Left lung (tissue), 4 donors: ENCODE measurements at regions not wholly inside any gene's neighbourhood (a gene's known extent, or its start where the extent isn't known, plus 50 kb on each side); places are given as distances from the start of the nearest gene placed in this dataset.

Experiments
- ATAC-seq: fragments of 200-7000 bp; cut with Tn5 transposase; one replicate; pipeline ENCODE4 v1.9.1; 2020; ENCODE audit warnings: moderate library complexity
- DNase-seq, 4 donors: peaks; one replicate each; pipeline ENCODE4 v3.0.0-alpha.2; 2013 to 2020
- H3K27ac ChIP-seq, 2 donors: fragments of 200-600 bp; sonication (generic) in 1 of 2; one replicate each; pipeline versions ENCODE4 v1.5.0 to v1.8.0; 2020 to 2021
- H3K27me3 ChIP-seq, 2 donors: fragments of 200-600 bp; sonication (generic) in 1 of 2; one replicate each; pipeline versions ENCODE4 v1.5.0 to v1.8.0; 2020 to 2021
- H3K36me3 ChIP-seq, 2 donors: fragments of 200-600 bp; sonication (generic) in 1 of 2; one replicate each; pipeline versions ENCODE4 v1.5.0 to v1.8.0; 2020 to 2021
- H3K4me1 ChIP-seq, 2 donors: fragments of 200-600 bp; one replicate each; pipeline ENCODE4 v1.8.0; 2021
- H3K4me3 ChIP-seq, 2 donors: fragments of 200-600 bp; sonication (generic) in 1 of 2; one replicate each; pipeline versions ENCODE4 v1.5.0 to v1.8.0; 2020 to 2021; ENCODE audit warnings: mild to moderate bottlenecking in 1 of 2
- H3K9me3 ChIP-seq, 2 donors: fragments of 200-600 bp; sonication (generic) in 1 of 2; one replicate each; pipeline versions ENCODE4 v1.5.0 to v1.8.0; 2020 to 2021
- intact Hi-C, 2 donors: fragments of 100-400 bp; cut with DNase I; formaldehyde crosslinking; loops; one replicate each; pipeline versions ENCODE4 v1.11.2 to v1.14.2; 2022
- TF ChIP-seq, protein P1 (sequence below), 2 donors: fragments of 200-600 bp; sonication (generic) in 1 of 2; IDR thresholded peaks; one replicate each; pipeline versions ENCODE4 v1.5.0 to v1.8.0; 2021; ENCODE audit warnings: antibody characterized with exemption in 2 of 2
- donor health status: DM: no; HTN: yes; CAD: no.
- donor health status: DM: no; HTN: no; CAD: no.

GRCh38 chr6:165985806-165986299 lies 181.8 kb downstream of the TBXT start:
- TF ChIP-seq, protein P1, sequence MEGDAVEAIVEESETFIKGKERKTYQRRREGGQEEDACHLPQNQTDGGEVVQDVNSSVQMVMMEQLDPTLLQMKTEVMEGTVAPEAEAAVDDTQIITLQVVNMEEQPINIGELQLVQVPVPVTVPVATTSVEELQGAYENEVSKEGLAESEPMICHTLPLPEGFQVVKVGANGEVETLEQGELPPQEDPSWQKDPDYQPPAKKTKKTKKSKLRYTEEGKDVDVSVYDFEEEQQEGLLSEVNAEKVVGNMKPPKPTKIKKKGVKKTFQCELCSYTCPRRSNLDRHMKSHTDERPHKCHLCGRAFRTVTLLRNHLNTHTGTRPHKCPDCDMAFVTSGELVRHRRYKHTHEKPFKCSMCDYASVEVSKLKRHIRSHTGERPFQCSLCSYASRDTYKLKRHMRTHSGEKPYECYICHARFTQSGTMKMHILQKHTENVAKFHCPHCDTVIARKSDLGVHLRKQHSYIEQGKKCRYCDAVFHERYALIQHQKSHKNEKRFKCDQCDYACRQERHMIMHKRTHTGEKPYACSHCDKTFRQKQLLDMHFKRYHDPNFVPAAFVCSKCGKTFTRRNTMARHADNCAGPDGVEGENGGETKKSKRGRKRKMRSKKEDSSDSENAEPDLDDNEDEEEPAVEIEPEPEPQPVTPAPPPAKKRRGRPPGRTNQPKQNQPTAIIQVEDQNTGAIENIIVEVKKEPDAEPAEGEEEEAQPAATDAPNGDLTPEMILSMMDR (IDR thresholded peaks at IDR 0.05): no peak
- DNase-seq (no peak), ATAC-seq (no peak)
- no peak overlapping the region for H3K27ac ChIP-seq
- no peaks in the 10 kb centered on the region for H3K4me1 ChIP-seq
- no peaks in the 10 kb centered on the region for H3K36me3 ChIP-seq
- no peak overlapping the region for H3K4me3 ChIP-seq
- intact Hi-C loops: no loop called here
- H3K27me3 ChIP-seq: peaks cover 22 to 69% of the 10 kb centered on the region in 2 donors
- no peaks in the 10 kb centered on the region for H3K9me3 ChIP-seq

DNA sequence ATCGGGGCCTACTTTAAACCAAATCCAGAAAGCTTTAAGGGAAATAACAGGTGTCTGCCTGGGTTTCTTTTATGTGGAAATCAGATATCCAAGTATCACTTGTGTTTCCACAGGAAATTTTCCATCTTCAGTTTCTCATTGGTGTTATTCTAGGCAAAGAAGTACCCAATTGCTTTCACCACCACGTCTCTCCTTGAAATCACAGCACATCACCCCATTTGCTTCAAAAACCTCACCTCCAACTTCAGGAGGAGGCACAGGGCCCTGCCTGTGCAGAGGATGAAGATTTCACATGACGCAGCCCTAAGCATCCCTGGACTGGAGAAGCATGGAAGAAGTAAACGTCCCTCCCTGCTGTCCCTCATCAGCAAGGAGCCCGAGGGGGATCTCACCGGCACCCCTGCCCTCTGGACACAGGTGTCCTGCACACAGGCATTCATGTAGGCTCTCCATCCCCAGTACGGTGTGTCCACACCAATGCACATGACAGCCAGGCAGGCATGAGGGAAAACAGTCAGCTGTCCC lies 182.3 kb downstream of the TBXT start:
- no peaks in the 10 kb centered on the region for H3K36me3 ChIP-seq
- H3K9me3 ChIP-seq: no peaks in the 10 kb centered on the region
- TF ChIP-seq, protein P1 (IDR thresholded peaks at IDR 0.05): no peak
- no peak overlapping the region for H3K4me3 ChIP-seq
- intact Hi-C loops: no loop called here
- ATAC-seq (no peak), DNase-seq (no peak)
- no peak overlapping the region for H3K27ac ChIP-seq
- peaks cover 22 to 64% of the 10 kb centered on the region in 2 donors for H3K27me3 ChIP-seq
- H3K4me1 ChIP-seq: no peaks in the 10 kb centered on the region

DNA sequence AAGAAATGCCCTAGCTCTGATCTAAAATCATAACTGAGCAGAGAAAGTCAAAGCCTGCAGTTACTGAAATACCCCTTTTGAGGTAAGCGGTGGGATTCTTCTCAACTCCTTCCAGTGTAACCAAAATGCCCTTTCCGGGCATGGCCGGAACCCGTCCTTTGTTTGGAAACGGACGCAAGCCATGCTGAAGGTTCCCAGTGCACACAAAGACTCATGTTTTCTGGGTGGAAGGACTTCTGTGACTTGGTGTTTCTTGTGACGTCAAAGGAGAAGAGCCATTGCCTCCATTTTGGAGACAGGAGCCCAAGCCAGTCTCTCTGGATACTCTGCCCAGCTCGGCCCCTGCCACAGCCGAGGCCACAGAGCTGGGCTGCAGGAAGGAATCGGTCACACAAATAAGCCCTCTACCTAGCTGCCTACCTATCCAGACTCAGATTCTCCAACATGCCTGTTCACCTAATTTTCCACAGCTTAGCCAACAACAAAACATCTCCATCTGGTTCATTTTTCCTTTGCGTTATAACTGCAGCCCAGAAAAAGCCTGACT lies 182.8 kb downstream of the TBXT start:
- ATAC-seq: no peak
- H3K4me3 ChIP-seq: no peak overlapping the region
- intact Hi-C loops: no loop called here
- peaks cover 22 to 58% of the 10 kb centered on the region in 2 donors for H3K27me3 ChIP-seq
- H3K36me3 ChIP-seq: no peaks in the 10 kb centered on the region
- DNase-seq: no peak
- no peak overlapping the region for H3K27ac ChIP-seq
- TF ChIP-seq, protein P1 (IDR thresholded peaks at IDR 0.05): no peak
- H3K9me3 ChIP-seq: no peaks in the 10 kb centered on the region
- no peaks in the 10 kb centered on the region for H3K4me1 ChIP-seq

GRCh38 chr6:165983112-165984072 lies 184.3 kb downstream of the TBXT start:
- Histone ChIP-seq H3K27ac (no peak overlapping the region), H3K27me3 (peaks cover 13 to 44% of the 10 kb centered on the region in 2 donors), H3K4me1 (no peaks in the 10 kb centered on the region), H3K36me3 (no peaks in the 10 kb centered on the region), H3K9me3 (no peaks in the 10 kb centered on the region), H3K4me3 (no peak overlapping the region)
- DNase-seq (no peak), ATAC-seq (no peak)
- intact Hi-C loops: no loop called here
- TF ChIP-seq, protein P1 (IDR thresholded peaks at IDR 0.05): no peak

GRCh38 chr6:165978476-165978875 lies 189.2 kb downstream of the TBXT start:
- Histone ChIP-seq H3K4me1 (no peaks in the 10 kb centered on the region), H3K36me3 (no peaks in the 10 kb centered on the region), H3K9me3 (no peaks in the 10 kb centered on the region), H3K4me3 (no peak overlapping the region), H3K27ac (no peak overlapping the region), H3K27me3 (peaks cover 0 to under 1% of the 10 kb centered on the region in 2 donors)
- intact Hi-C loops: no loop called here
- ATAC-seq: no peak
- TF ChIP-seq, protein P1 (IDR thresholded peaks at IDR 0.05): no peak
- DNase-seq: no peak
